GM12875 (cell line): ENCODE measurements at regions not wholly inside any gene's neighbourhood (a gene's known extent, or its start where the extent isn't known, plus 50 kb on each side); places are given as distances from the start of the nearest gene placed in this dataset.

Experiments
- H3K4me3 ChIP-seq: one replicate; pipeline ENCODE4 v1.5.1; 2011; ENCODE audit warnings: low read depth, low read length, control low read depth
- TF ChIP-seq, protein P1 (sequence below): IDR thresholded peaks from 2 replicates; pipeline ENCODE4 v1.5.1; 2011; ENCODE audit warnings: low read depth, mild to moderate bottlenecking, control low read depth, inconsistent platforms, low read length, moderate library complexity, borderline replicate concordance; ENCODE audit not compliant: insufficient read depth

DNA sequence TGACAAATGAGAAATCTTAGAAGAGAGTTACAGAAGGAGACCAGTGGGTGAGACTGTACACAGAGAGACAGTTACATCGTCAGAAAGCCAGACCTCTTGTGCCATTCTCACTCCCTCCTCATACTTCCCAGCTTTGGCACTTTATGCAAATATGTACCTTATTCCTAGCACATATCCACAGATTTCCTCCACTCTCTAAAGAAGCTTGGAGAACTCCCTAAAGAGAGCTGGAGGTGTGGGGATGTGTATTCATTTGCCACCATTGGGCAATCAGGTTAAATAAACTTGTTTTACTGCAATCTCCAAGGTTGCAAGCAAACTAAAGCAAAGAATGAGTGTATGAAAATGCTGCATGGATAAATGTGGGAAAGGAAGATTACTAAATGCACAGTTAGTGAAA lies 380.9 kb upstream of the PRMT6 start:
- TF ChIP-seq, protein P1, sequence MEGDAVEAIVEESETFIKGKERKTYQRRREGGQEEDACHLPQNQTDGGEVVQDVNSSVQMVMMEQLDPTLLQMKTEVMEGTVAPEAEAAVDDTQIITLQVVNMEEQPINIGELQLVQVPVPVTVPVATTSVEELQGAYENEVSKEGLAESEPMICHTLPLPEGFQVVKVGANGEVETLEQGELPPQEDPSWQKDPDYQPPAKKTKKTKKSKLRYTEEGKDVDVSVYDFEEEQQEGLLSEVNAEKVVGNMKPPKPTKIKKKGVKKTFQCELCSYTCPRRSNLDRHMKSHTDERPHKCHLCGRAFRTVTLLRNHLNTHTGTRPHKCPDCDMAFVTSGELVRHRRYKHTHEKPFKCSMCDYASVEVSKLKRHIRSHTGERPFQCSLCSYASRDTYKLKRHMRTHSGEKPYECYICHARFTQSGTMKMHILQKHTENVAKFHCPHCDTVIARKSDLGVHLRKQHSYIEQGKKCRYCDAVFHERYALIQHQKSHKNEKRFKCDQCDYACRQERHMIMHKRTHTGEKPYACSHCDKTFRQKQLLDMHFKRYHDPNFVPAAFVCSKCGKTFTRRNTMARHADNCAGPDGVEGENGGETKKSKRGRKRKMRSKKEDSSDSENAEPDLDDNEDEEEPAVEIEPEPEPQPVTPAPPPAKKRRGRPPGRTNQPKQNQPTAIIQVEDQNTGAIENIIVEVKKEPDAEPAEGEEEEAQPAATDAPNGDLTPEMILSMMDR = no peak
- no peak overlapping the region for H3K4me3 ChIP-seq

DNA sequence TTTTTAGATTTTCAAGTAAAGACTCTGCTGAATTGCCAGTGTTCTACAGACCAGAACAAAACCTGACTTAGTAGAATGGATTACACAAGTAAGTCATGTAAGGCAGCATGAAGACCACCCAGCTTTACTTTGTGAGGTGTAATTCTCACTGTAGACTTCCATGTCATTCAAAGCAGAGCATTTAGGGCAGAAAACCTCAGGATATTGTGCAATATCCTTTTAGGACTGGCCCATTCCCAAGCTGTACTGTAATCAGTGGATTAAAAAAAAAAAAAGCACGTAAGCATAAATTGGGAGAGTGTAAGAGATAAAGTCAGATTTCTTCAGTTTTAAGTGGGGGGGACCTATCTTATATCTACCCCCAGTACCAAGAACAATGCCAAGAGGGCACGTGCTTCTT lies 380.5 kb upstream of the PRMT6 start:
- no peak overlapping the region for H3K4me3 ChIP-seq
- TF ChIP-seq, protein P1 = no peak

DNA sequence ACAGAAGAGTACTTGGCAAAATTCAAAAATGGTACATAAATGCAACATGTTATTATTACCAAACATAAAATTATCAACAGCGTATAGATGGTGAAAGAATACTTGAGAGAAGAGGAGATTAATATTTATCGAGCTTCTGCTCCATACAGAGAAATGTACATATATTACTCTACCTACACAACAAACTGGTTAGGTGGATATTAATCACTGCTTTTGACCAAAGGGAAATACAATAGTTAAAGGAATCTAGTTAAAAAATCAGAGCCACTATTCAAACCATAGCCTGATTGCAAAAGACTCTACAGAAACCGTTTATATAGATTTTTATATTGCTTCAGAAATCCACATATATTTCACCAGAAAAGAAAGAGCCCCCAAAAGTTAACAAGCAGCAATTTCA lies 379.3 kb upstream of the PRMT6 start:
- TF ChIP-seq, protein P1 = no peak
- H3K4me3 ChIP-seq = no peak overlapping the region

DNA sequence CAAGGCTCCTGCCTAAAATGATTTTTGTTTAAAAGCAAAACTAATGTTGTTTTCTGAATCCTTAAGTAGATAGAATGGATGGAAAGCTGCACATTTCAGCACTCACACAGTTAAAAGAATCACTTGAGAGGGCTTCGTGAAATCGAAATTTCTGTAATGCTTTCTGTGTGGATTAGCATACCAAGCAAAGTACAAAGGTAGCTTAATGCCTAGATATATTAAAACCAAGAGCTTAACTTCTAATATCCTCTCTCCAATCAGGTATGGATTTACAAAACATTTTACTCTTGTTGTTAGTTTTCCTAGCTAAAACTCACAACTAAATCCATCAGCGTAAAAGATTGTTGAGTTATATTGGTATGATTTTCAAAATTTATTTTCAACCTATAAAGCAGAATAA lies 378.8 kb upstream of the PRMT6 start:
- no peak overlapping the region for H3K4me3 ChIP-seq
- TF ChIP-seq, protein P1 = no peak

DNA sequence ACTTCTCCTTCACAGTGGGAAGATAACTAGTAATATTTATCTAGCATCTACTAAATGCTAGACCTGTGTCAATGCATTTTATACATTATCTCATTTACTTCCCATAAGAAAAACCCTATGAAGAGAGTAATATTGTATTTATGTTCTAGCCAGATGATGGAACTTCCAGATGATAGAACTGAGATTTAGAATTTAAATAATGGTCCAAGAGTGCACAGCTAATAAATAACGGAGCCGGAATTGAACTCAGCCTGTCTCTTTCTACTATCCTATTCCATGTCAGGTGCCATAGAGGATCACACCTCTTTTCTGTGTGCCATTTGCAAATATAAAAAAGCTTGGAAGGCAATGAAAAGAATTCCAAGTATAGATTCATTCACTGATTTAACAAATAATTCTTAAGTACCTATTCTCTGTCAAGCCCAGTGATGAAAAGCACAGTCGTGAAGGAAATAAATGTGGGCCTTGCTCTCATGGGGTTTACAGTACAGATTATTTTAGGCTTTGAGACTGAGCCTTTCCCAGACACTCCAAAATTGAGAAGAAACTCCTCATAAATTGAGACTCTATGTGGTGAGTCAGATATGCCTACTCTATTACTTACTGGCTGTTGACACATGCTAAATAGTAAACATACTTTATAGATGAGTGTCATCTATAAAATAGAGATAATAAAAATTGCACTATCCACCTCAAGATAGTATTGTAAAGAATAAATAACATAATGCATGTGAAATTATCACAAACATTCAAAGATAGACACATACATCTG lies 378.0 kb upstream of the PRMT6 start:
- TF ChIP-seq, protein P1 = no peak

DNA sequence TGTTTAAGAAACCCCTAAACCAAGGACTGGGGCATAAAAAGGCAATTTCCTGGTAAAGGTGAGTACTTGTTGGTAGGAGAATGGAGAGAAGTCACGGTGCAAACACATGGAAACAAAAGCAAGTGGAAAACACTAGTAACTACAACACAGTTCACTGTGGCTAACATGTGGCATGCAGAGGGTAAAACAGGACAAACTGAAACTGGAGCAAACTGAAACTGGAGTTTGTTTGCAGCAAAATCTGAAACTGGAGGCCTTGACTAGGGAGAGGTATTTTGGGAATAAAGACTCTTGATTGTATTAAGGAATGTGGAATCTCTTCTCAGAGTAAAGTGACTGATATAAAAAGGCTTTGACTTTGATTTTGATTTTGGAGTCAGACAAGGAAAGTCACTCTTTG lies 376.3 kb upstream of the PRMT6 start:
- TF ChIP-seq, protein P1 = no peak
- no peak overlapping the region for H3K4me3 ChIP-seq

More for the DNA sequence above, 378.0 kb upstream of the PRMT6 start:
- no peak overlapping the region for H3K4me3 ChIP-seq

DNA sequence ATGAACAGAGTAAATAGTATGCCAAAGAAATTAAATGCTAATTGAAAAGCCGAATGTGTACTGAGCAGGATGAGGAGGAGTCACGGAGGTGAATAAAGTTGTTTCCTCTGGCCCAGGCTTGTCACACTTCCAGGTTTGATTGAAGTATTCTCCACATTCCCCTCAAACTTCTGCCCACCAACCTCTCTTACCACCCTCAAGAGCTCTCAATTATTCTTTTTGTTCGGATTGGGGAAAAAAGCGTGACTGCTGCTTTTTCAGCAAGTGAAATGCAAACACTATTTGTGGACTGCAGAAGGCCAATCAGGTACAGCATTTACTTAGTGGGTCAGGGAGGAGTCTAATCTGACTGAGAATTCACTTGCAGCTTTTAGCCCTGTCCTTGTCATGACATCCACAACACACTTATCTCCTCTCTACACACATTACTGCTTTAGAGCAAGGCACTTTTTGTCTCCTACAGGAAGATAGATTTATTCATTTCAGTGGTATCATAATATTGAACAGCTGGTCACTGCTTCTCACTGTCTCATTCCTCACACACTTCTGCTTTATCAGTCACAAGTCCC lies 375.6 kb upstream of the PRMT6 start:
- H3K4me3 ChIP-seq = no peak overlapping the region
- TF ChIP-seq, protein P1 = no peak
